ENCODE measurements at regions not wholly inside any gene's neighbourhood (a gene's known extent, or its start where the extent isn't known, plus 50 kb on each side); places are given as distances from the start of the nearest gene placed in this dataset.

- TF ChIP-seq CTCF (conservative IDR thresholded peaks at IDR 0.05 in 1 of 2, IDR thresholded peaks at IDR 0.05 in 1 of 2; ENCODE audit: extremely low read depth in 1 of 2, insufficient read depth in 1 of 2, low read depth in 1 of 2, low read length in 2 of 2) (no peak), EZH2 (IDR thresholded peaks at IDR 0.05; ENCODE audit: borderline replicate concordance, low read length) (no peak)
These were observed 168.9 kb downstream of the UQCRFS1 start for GRCh38 chr19:29044037-29044436.

Measured in mammary epithelial cell (primary cell).